ENCODE measurements at regions not wholly inside any gene's neighbourhood (a gene's known extent, or its start where the extent isn't known, plus 50 kb on each side); places are given as distances from the start of the nearest gene placed in this dataset.
"Not testable (repeated sequence)": the region's sequence is repeated elsewhere in the genome, so short reads cannot be mapped to it uniquely, and the experiment has no call there.

- no peak for DNase-seq (ENCODE audit: low spot score)
Measured at GRCh38 chr16:27600381-27600780, 50.4 kb downstream of the KATNIP start.

GRCh38 chr16:27602103-27602502, 52.2 kb downstream of the KATNIP start:
- no peak for DNase-seq (ENCODE audit: low spot score)

- DNase-seq (ENCODE audit: low spot score): peak; percentile 54
Measured at GRCh38 chr16:27605500-27606106, 55.7 kb downstream of the KATNIP start.

GRCh38 chr16:27611340-27611739, 61.4 kb downstream of the KATNIP start:
- no peak for DNase-seq (ENCODE audit: low spot score)

GRCh38 chr16:27613238-27613791, 63.4 kb downstream of the KATNIP start:
- no peak for DNase-seq (ENCODE audit: low spot score)

DNA sequence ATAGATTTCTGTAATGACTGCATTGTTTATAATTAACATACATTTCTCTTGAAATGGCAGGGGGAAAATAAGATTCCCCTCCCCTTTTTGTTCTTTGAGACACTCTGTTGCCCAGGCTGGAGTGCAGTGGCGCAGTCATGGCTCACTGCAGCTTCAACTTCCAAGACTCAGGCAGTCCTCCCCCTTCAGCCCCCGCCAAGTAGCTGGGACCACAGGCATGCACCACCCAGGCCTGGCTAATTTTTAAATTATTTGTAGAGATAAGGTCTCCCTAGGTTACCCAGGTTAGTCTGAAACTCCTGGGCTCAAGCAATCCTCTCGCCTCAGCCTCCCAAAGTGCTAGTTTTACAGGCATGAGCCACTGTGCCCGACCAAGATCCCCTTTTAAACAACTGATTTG, 67.7 kb downstream of the KATNIP start:
- DNase-seq (ENCODE audit: low spot score): no peak

DNA sequence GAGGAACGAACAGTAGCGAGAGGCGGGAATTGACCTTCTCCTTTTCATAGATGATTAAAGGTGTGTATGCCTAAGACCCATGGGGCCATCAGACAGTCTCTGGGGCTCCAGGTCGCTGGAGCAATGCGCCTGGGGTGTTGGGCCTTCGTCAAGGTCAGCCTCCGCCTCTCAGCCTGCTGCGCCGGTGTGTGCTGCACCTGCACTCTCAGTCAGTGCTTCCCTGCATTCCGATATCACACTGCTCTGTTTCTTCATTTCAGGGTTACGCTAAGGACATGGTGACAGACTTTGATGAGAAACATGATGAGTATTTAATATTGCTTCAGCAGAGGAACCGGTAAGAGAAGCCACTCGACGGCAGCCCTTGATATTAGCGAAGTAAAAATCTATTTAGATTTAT, 68.2 kb downstream of the KATNIP start:
- no peak for DNase-seq (ENCODE audit: low spot score)

DNA sequence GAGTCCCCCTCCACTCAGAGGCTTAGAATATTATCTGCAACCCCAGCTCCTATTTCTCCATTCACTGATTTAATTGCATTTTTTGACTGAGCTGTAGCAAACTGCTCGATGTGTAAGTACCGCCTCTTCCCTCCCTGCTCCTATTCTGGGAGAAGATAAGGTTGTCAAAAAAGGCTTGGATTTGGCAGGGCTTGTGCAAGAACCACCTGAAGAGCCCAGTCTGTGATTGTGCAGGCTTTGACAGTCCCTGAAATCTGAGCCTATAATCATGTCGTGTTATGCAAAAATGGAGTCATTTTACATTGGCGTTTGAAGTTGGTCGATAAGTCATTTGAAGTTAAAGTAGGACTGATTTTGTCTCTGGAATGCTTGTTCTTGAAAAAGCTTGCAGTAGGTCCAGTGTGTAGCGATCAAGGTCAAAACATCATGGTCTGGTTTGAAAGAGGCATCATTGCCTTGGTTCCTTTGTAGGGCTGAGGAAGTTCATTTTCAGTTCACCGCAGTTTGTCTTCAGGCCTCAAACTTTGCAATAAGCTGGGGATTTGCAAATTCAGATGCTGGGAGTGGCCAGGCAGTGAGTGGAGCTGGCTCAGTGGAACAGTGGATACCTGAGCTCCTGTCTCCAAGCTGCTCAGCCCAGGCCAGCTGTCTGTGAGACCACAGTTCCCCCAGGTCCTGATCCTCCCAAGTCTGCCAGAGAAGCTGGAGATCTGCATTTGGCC, 68.8 kb downstream of the KATNIP start:
- no peak for DNase-seq (ENCODE audit: low spot score)

GRCh38 chr16:27620541-27620940, 70.6 kb downstream of the KATNIP start:
- DNase-seq (ENCODE audit: low spot score): no peak

GRCh38 chr16:27624154-27625049, 74.5 kb downstream of the KATNIP start:
- DNase-seq (ENCODE audit: low spot score): no peak

DNA sequence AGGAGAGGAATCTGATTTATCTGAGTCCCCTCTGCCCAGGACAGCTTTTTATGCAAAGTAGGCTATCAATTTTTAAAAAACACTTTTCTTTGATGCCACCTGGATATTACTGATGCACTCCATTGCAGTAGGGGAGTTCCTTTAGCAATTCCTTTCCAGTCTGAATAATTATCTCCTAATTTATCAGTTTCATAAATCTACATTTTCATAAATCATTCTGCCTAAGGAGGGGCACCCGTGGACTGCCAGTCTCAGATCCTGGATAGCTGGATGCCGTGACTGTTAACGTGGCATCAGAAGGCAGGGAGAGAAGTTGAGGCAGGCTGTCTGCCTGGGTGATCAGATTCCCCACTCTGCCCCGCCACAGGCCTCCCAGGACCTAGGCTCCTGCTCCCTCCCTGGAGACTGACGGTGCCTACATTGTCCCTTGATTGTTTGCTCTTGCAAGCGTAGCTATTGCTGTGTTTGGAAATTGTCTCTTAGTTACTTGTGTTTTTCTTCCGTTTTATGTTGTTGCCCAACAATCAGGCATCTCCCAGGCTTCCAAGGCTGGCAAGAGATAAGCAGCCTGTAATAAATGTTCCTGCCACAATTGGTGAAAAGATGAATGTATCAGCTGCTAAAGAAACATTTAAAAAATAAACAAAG, 75.2 kb downstream of the KATNIP start:
- DNase-seq (ENCODE audit: low spot score): peak; percentile 71

DNA sequence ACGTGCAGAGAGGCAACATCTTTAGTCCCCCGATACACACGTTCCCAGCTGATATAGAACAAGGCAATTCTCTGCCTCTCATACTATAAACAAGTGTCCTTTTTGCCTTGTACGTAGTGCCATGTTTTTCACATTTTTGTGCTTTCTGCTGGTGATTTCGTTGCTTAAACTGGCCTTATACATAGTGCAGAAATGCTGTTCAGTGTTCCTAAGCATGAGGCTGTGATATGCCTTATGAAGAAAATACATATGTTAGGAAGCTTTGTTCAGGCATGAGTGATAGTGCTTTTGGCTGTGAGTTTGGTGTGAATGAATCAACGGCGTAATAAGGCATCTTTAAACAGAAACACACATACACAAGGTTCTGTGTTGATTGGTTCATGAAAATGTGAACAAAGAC, 77.2 kb downstream of the KATNIP start:
- DNase-seq (ENCODE audit: low spot score): no peak

DNA sequence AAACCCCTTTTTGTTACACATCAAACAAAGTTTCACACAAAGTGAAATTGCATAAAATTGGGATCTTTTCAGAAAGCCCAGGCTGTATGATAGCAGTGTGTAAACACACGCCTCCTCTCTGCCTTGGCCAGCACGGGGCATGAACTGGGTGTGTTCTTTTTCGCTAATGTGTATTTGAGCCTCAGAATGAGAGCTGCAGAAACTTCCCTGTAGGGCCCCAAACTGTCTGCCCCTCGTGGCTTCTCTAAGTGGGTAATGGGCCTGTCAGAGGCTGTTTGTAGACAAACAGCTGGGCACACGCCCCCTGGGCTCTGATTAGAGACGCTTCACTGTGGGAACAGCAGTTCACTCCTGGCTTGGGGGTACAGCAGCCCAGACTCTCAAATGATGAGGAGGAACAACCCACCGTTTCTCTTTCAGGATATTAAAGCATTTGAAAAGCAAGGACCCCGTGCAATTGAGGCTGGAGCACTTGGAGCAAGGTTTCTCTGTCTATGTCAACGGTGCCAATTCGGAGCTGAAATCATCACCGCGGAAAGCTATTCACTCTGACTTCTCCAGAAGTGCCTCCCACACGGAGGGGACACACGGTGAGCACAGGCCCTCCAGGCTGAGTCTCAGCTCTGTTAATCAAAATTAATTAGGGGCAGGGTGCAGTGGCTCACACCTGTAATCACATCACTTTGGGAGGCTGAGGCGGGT, 78.4 kb downstream of the KATNIP start:
- no peak for DNase-seq (ENCODE audit: low spot score)

- not testable (repeated sequence) for DNase-seq (ENCODE audit: low spot score)
Measured at GRCh38 chr16:27628943-27629462, 79.1 kb downstream of the KATNIP start.

DNA sequence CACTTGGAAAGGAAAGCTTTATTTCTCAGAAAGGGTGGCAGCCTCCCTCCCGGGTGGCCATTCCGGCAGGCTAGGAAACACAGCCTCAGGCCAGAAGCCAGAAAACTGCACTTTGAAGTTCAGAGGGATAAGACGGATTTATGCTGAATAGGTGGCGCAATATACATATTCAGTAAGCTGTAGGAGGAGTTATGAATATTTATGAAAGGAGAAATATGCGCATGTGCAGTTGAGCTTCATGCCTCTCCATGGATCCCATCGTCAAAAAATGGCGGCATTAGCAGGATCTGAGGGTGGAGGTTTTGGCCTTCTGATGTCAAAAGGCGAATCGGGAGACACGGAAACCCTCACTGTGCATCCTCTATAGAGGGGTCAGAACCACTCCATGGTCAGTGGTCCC, 82.3 kb downstream of the KATNIP start:
- no peak for DNase-seq (ENCODE audit: low spot score)

DNA sequence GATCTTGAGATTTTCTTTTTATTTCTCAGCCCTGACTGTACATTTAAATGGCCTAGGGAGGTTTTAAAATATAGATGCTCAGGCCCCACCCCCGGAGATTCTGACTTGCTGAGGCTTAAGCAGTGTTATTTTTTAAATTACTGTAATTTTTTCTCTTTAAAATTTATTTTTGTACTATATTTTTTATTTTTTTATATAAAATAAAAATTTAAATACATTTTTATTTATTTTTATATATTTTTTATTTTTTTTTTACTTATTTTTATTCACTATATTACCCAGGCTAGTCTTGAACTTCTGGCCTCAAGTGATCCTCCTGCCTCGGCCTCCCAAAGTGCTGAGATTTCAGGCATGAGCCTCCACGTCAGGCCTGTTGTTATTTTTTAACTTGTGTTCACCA, 83.3 kb downstream of the KATNIP start:
- DNase-seq (ENCODE audit: low spot score): no peak

DNA sequence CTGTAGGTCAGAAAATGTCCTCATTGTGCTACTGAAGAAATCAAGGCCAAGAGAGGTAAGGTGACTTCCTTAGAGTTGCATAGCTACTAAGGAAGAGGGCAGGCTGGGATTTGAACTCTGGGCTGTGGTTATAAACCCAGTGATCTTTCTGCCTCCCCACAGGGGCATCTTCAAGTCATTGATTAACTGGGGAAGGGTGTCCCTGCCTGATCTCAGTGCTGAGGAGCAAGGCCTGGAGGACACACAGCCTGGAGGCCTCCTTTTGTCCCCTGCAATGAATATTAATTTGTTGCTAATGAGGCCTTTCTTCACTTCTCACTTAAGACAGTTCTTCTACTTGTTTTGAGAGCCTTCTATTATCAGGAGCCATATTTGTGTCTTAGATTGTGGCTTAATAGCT, 83.8 kb downstream of the KATNIP start:
- no peak for DNase-seq (ENCODE audit: low spot score)

DNA sequence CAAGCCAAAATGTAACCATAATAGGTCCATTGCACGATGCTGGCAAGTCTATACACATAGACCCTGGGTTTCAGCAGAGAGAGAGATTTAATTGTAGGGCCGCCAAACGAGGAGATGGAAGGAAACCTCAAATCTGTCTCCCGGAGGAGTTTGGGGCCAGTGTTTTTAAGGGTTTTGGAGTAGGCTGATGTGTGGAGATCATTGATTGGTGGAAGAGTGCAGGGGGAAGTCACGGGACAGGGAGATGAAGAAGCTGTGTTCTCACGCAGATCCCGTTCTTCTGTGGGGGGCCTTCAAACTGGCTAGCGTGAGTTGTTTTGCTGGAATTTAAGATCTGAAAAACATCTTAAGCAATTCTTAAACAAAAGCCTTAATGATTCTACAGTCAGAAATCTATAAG, 84.8 kb downstream of the KATNIP start:
- DNase-seq (ENCODE audit: low spot score): no peak

DNA sequence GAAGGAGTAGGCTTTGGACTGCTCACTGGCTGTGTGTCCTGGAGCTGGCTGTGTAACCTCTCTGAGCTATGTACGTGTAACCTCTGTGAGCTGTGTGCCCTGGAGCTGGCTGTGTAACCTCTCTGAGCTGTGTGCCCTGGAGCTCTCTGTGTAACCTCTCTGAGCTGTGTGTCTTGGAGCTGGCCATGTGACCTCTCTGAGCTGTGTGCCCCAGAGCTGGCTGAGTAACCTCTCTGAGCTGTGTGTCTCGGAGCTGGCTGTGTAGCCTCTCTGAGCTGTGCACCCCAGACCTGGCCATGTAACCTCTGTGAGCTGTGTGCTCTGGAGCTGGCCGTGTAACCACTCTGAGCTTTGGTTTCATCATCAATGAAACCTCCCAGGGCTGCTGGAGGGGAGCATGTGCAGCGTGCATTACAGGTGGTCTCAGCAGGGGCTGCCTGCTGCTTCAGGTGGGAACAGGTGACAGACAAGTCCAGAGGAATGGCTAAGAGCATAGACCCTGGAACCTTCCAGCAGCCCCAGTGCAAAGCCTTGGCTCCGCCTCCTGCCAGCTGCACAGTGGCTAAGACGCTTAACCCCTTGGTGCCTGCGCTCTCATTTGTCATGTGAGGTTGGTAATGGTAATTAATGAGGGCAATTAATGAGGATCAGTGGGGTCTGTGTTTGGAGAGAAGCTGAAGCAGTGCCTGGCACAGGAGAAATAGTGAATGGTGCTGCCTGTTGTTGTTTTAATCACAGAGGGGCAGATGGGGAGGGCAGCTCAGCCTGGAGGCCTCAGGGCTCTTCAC, 86.7 kb downstream of the KATNIP start:
- no peak for DNase-seq (ENCODE audit: low spot score)

- DNase-seq (ENCODE audit: low spot score): no peak
Measured at GRCh38 chr16:27638833-27639560, 89.1 kb downstream of the KATNIP start.
